Osteocyte (in vitro differentiated cells): ENCODE measurements at regions not wholly inside any gene's neighbourhood (a gene's known extent, or its start where the extent isn't known, plus 50 kb on each side); places are given as distances from the start of the nearest gene placed in this dataset.

ENCODE experiments used
- DNase-seq: peaks from one replicate; pipeline ENCODE4 v3.0.0; 2021; ENCODE audit warnings: mixed read lengths; ENCODE audit not compliant: unreplicated experiment; ENCODE audit errors: extremely low spot score
- H3K27ac Mint-ChIP-seq: one replicate; pipeline ENCODE4 v1.8.0; 2021; ENCODE audit warnings: mild to moderate bottlenecking, mixed read lengths; ENCODE audit not compliant: unreplicated experiment
- H3K27me3 Mint-ChIP-seq: one replicate; pipeline ENCODE4 v1.8.0; 2021; ENCODE audit warnings: mixed read lengths; ENCODE audit not compliant: unreplicated experiment
- H3K36me3 Mint-ChIP-seq: one replicate; pipeline ENCODE4 v1.8.0; 2021; ENCODE audit warnings: mixed read lengths; ENCODE audit not compliant: unreplicated experiment
- H3K4me1 Mint-ChIP-seq: one replicate; pipeline ENCODE4 v1.8.0; 2021; ENCODE audit warnings: mixed read lengths; ENCODE audit not compliant: unreplicated experiment
- H3K4me3 Mint-ChIP-seq: one replicate; pipeline ENCODE4 v1.8.0; 2021; ENCODE audit warnings: mild to moderate bottlenecking, moderate library complexity, mixed read lengths; ENCODE audit not compliant: unreplicated experiment
- H3K9me3 Mint-ChIP-seq: one replicate; pipeline ENCODE4 v1.8.0; 2021; ENCODE audit warnings: mixed read lengths; ENCODE audit not compliant: unreplicated experiment
- TF ChIP-seq, protein P1 (sequence below): fragments of 200-600 bp; sonication (generic); IDR thresholded peaks from 2 replicates; pipeline ENCODE4 v1.5.0; 2021; ENCODE audit warnings: antibody characterized with exemption, mild to moderate bottlenecking, moderate library complexity

DNA sequence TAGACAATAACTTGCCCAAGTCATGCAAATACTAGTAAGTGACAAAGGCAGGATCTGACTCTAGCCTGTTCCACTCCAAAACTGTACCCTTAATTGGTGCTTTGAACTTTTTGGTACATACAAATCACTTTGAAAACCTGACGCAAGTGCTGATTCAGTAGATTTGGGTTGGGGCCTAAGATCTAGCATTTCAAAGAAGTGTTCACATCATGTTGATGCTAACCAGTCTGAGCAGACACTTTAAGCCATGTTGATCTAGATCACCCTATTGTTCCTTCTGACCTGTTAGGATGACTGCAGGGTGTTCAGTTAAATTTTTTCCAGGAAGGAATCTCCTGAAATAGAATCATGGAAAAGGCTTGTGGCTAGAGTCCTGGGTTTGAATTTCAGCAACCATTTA is 57.7 kb upstream of the CPEB4 start:
- Mint-ChIP-seq H3K4me3 (no peak overlapping the region), H3K36me3 (peaks cover 4% of the 10 kb centered on the region), H3K27ac (no peak overlapping the region), H3K4me1 (peaks cover 18% of the 10 kb centered on the region), H3K27me3 (no peaks in the 10 kb centered on the region), H3K9me3 (peaks cover 7% of the 10 kb centered on the region)
- no peak for DNase-seq
- TF ChIP-seq, protein P1, sequence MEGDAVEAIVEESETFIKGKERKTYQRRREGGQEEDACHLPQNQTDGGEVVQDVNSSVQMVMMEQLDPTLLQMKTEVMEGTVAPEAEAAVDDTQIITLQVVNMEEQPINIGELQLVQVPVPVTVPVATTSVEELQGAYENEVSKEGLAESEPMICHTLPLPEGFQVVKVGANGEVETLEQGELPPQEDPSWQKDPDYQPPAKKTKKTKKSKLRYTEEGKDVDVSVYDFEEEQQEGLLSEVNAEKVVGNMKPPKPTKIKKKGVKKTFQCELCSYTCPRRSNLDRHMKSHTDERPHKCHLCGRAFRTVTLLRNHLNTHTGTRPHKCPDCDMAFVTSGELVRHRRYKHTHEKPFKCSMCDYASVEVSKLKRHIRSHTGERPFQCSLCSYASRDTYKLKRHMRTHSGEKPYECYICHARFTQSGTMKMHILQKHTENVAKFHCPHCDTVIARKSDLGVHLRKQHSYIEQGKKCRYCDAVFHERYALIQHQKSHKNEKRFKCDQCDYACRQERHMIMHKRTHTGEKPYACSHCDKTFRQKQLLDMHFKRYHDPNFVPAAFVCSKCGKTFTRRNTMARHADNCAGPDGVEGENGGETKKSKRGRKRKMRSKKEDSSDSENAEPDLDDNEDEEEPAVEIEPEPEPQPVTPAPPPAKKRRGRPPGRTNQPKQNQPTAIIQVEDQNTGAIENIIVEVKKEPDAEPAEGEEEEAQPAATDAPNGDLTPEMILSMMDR = no peak

DNA sequence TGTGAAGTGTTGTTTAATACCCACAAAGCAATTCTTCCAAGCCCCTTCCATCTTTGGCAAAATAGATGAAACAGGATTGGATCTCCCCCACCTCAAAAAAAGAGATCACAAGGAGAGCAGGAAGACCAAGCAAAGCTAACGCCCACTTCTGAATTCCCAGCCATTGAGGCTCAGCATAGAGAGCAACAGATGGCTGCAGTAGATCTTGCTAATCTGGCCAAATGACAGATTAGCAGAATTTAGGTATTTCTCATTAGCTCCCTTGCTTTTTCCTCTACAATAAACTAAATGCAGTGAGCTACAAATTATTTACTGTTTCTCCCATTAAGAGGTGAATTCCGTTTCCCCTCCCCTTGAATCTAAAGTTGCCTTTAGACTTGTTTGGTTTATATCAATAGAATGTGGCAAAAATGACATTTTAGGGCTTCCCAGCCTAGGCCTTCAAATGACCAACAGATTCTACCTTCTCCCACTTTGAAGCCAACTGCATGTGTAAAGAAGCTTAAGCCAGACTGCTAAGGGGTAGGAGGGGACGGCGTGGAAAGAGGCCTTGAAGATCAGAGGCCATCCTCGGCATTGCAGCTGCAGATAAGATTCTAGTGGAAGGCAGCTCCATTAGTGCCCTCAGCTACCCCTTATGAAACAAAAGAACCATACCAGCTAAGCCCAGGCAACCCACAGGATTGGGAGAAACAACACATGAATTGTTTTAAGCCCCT is 56.8 kb upstream of the CPEB4 start:
- H3K36me3 Mint-ChIP-seq = peaks cover 4% of the 10 kb centered on the region
- H3K9me3 Mint-ChIP-seq = peaks cover 7% of the 10 kb centered on the region

DNA sequence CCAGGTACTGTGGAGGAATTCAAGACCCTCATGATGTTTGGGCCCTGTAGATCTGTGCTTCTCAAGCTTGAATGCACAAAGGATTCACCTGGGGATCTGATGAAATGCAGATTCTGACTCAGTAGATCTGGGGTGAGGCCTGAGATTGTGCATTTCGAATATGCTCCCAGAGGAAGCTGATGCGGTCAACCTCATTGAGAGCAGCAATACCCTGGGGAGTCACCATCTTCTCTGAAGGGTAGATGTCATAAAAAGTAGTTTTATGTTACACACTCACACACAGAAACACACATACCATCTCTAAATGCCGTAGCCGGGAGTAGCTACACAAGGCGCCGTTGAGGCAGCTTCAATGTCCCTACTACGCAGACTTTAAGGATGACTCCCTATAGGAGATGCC is 55.8 kb upstream of the CPEB4 start:
- Mint-ChIP-seq H3K4me3 (no peak overlapping the region), H3K4me1 (peaks cover 6% of the 10 kb centered on the region), H3K9me3 (peaks cover 7% of the 10 kb centered on the region), H3K27me3 (no peaks in the 10 kb centered on the region), H3K27ac (no peak overlapping the region), H3K36me3 (peaks cover 4% of the 10 kb centered on the region)
- TF ChIP-seq, protein P1 = no peak
- DNase-seq = no peak

More for the DNA sequence above, 56.8 kb upstream of the CPEB4 start:
- H3K27ac Mint-ChIP-seq = no peak overlapping the region
- H3K4me1 Mint-ChIP-seq = peaks cover 10% of the 10 kb centered on the region
- H3K27me3 Mint-ChIP-seq = no peaks in the 10 kb centered on the region
- H3K4me3 Mint-ChIP-seq = no peak overlapping the region
- TF ChIP-seq, protein P1 = no peak
- no peak for DNase-seq

DNA sequence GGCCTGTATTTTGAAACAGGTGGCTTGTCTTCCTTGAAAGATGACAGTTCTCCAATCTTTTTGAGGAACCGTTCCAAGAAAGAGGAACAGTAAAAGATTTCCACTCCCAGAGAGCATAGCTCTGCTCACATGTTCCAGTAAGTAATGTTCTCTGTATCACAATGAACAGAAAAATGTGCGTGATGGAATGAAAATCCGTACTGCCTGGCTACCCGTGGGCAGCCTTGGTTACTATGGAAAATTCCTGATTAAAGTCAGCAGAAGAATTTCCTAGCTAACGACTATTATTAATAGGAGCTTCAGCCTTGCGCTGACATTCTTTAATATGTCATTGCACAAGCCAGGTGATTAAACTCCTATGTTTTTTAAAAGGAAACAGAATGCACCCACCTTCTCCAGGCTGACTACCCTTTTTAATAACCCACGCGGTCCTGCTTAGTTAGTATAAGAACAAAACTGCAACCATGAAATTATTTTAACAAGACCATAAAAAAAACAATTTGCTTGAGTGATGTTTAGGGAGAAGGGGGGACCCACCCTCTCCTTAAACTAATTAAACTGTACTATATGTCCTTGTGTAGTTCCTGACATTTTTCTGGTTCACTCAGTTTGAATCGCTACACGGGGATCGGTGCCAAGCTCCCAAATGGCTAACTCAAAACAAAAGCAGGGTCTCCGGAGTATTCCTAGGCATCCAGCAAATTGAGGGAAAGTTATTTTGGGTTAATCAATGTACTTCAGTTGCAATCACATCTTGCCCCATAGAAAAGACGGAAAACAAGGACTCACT is 54.8 kb upstream of the CPEB4 start:
- TF ChIP-seq, protein P1 = no peak
- H3K4me3 Mint-ChIP-seq = no peak overlapping the region
- H3K27ac Mint-ChIP-seq = no peak overlapping the region
- H3K27me3 Mint-ChIP-seq = no peaks in the 10 kb centered on the region
- no peaks in the 10 kb centered on the region for H3K36me3 Mint-ChIP-seq
- H3K9me3 Mint-ChIP-seq = peaks cover under 1% of the 10 kb centered on the region
- no peak for DNase-seq
- H3K4me1 Mint-ChIP-seq = peaks cover 6% of the 10 kb centered on the region

DNA sequence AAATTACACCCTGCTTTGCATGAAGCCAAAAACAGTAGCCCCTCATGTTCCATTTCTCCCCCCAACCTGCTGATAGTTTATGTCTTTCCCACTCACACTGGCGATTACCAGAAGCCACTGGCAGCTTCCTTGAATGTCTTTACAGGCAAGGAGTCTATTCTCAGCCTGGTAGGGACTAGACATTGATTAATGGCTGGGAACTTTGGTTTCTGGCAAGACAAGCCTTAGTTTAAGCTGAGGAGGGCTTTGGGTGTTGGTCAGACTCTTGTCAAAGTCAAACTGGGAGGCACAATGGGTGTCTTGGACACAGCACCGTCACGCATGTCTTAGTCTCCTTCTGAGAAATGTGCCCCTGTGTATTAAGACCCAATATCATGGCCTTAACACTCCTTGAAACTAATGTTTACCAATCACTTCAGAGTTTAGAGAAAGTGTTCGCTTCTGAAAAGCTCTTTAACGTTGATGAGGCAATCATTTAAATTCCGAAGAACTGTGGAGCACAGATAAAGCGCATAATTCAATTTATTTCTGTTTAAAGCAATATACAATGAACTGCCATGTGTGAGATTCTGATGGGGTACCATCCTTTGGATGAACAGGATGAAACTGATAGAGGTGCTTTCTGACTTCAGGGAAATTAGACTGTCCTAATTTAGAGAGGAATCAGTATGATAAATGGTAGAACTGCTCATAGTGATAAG is 53.9 kb upstream of the CPEB4 start:
- H3K4me1 Mint-ChIP-seq = peaks cover 6% of the 10 kb centered on the region
- no peaks in the 10 kb centered on the region for H3K27me3 Mint-ChIP-seq
- no peaks in the 10 kb centered on the region for H3K36me3 Mint-ChIP-seq
- H3K9me3 Mint-ChIP-seq = no peaks in the 10 kb centered on the region
- DNase-seq = no peak
- TF ChIP-seq, protein P1 = no peak
- H3K27ac Mint-ChIP-seq = no peak overlapping the region
- H3K4me3 Mint-ChIP-seq = no peak overlapping the region
